Progenitor cell of endocrine pancreas (in vitro differentiated cells): ENCODE measurements at regions not wholly inside any gene's neighbourhood (a gene's known extent, or its start where the extent isn't known, plus 50 kb on each side); places are given as distances from the start of the nearest gene placed in this dataset.

Source experiments
- DNase-seq: peaks from one replicate; pipeline ENCODE4 v3.0.0; 2021; ENCODE audit warnings: low spot score; ENCODE audit not compliant: unreplicated experiment
- H3K27ac Mint-ChIP-seq: 2 replicates; pipeline ENCODE4 v1.8.0; 2021; ENCODE audit warnings: mild to moderate bottlenecking, moderate library complexity, mixed read lengths
- H3K27me3 Mint-ChIP-seq: 2 replicates; pipeline ENCODE4 v1.8.0; 2021; ENCODE audit warnings: mixed read lengths
- H3K36me3 Mint-ChIP-seq: 2 replicates; pipeline ENCODE4 v1.8.0; 2022; ENCODE audit warnings: mixed read lengths; ENCODE audit not compliant: insufficient read depth
- H3K4me1 Mint-ChIP-seq: 2 replicates; pipeline ENCODE4 v1.8.0; 2021; ENCODE audit warnings: low read depth, mixed read lengths
- H3K4me3 Mint-ChIP-seq: 2 replicates; pipeline ENCODE4 v1.8.0; 2021; ENCODE audit warnings: low read depth, mild to moderate bottlenecking, moderate library complexity, mixed read lengths
- H3K9me3 Mint-ChIP-seq: 2 replicates; pipeline ENCODE4 v1.8.0; 2021; ENCODE audit warnings: low read depth, mixed read lengths
- TF ChIP-seq, protein P1 (sequence below): fragments of 200-600 bp; sonication (generic); IDR thresholded peaks from one replicate; pipeline ENCODE4 v1.5.0; 2021; ENCODE audit warnings: antibody characterized with exemption, mild to moderate bottlenecking; ENCODE audit not compliant: unreplicated experiment

GRCh38 chr3:18951333-18951732, 197.0 kb upstream of the KCNH8 start:
- Mint-ChIP-seq H3K9me3 (peaks cover 5% of the 10 kb centered on the region), H3K4me1 (peaks cover 11% of the 10 kb centered on the region), H3K4me3 (no peak overlapping the region), H3K27ac (no peak overlapping the region), H3K36me3 (no peaks in the 10 kb centered on the region), H3K27me3 (no peaks in the 10 kb centered on the region)
- TF ChIP-seq, protein P1, sequence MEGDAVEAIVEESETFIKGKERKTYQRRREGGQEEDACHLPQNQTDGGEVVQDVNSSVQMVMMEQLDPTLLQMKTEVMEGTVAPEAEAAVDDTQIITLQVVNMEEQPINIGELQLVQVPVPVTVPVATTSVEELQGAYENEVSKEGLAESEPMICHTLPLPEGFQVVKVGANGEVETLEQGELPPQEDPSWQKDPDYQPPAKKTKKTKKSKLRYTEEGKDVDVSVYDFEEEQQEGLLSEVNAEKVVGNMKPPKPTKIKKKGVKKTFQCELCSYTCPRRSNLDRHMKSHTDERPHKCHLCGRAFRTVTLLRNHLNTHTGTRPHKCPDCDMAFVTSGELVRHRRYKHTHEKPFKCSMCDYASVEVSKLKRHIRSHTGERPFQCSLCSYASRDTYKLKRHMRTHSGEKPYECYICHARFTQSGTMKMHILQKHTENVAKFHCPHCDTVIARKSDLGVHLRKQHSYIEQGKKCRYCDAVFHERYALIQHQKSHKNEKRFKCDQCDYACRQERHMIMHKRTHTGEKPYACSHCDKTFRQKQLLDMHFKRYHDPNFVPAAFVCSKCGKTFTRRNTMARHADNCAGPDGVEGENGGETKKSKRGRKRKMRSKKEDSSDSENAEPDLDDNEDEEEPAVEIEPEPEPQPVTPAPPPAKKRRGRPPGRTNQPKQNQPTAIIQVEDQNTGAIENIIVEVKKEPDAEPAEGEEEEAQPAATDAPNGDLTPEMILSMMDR, result no peak
- no peak for DNase-seq

DNA sequence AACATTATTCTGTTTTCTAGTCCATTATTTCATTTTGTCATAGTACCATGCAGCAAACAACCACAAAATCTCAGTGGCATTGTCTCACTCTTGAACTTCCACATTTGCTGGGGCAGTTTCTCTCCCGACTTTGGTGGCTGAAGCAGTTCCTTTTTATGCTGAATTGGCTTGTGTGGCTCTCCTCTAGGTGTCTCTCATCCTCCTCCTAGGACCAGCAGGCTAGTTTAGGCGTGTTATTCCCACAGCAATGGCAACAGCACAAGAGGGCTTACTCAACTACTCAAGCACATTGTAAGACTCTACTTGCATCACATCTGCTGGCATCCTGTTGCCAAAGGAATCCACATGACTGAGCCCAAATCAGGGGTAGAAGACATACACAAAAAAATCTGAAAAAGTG, 201.8 kb upstream of the KCNH8 start:
- DNase-seq, result no peak
- Mint-ChIP-seq H3K4me3 (no peak overlapping the region), H3K4me1 (peaks cover 12% of the 10 kb centered on the region), H3K36me3 (no peaks in the 10 kb centered on the region), H3K9me3 (peaks cover 7% of the 10 kb centered on the region), H3K27me3 (no peaks in the 10 kb centered on the region), H3K27ac (no peak overlapping the region)
- TF ChIP-seq, protein P1, result no peak

- H3K4me3 Mint-ChIP-seq, result no peak overlapping the region
- no peak overlapping the region for H3K27ac Mint-ChIP-seq
- no peaks in the 10 kb centered on the region for H3K36me3 Mint-ChIP-seq
- H3K27me3 Mint-ChIP-seq, result no peaks in the 10 kb centered on the region
- peaks cover 1% of the 10 kb centered on the region for H3K4me1 Mint-ChIP-seq
- DNase-seq, result no peak
- TF ChIP-seq, protein P1, result no peak
- H3K9me3 Mint-ChIP-seq, result no peaks in the 10 kb centered on the region
Observed at GRCh38 chr3:18937574-18937973, 210.7 kb upstream of the KCNH8 start.

GRCh38 chr3:18919158-18919557, 229.2 kb upstream of the KCNH8 start:
- H3K27ac Mint-ChIP-seq, result no peak overlapping the region
- H3K36me3 Mint-ChIP-seq, result no peaks in the 10 kb centered on the region
- H3K4me1 Mint-ChIP-seq, result no peaks in the 10 kb centered on the region
- H3K9me3 Mint-ChIP-seq, result no peaks in the 10 kb centered on the region
- TF ChIP-seq, protein P1, result no peak
- H3K4me3 Mint-ChIP-seq, result no peak overlapping the region
- H3K27me3 Mint-ChIP-seq, result no peaks in the 10 kb centered on the region
- DNase-seq, result no peak

- H3K36me3 Mint-ChIP-seq, result no peaks in the 10 kb centered on the region
- no peaks in the 10 kb centered on the region for H3K4me1 Mint-ChIP-seq
- no peak overlapping the region for H3K27ac Mint-ChIP-seq
- H3K27me3 Mint-ChIP-seq, result no peaks in the 10 kb centered on the region
- no peak overlapping the region for H3K4me3 Mint-ChIP-seq
- TF ChIP-seq, protein P1, result no peak
- no peaks in the 10 kb centered on the region for H3K9me3 Mint-ChIP-seq
- no peak for DNase-seq
Observed at GRCh38 chr3:18917923-18918322, 230.4 kb upstream of the KCNH8 start.
